Kidney (tissue), 13 donors: ENCODE measurements at regions not wholly inside any gene's neighbourhood (a gene's known extent, or its start where the extent isn't known, plus 50 kb on each side); places are given as distances from the start of the nearest gene placed in this dataset.

Experiments
- DNase-seq, 5 donors: peaks; one replicate each; pipeline ENCODE4 v3.0.0-alpha.2; 2013 to 2020
- FAIRE-seq: peaks from 2 replicates; lab custom pipeline; 2012; peaks lifted over from hg19 to GRCh38; lab: Jason Lieb, UNC
- H3K27ac ChIP-seq, 2 donors: one replicate each; pipeline ENCODE4 v1.7.0; 2013; ENCODE audit warnings: low read depth in 2 of 2, low read length in 2 of 2, inconsistent platforms in 1 of 2
- H3K27me3 ChIP-seq: one replicate; pipeline ENCODE4 v1.7.1; 2013; ENCODE audit warnings: low read length, inconsistent platforms; ENCODE audit not compliant: control insufficient read depth, insufficient read depth
- H3K36me3 ChIP-seq, 3 donors: one replicate each; pipeline versions ENCODE4 v1.7.0 to v1.7.1; 2013; ENCODE audit warnings: low read length in 3 of 3, control low read depth in 1 of 3, inconsistent platforms in 1 of 3; ENCODE audit not compliant: insufficient read depth in 3 of 3, control insufficient read depth in 2 of 3
- H3K4me1 ChIP-seq, 3 donors: one replicate each; pipeline versions ENCODE4 v1.7.0 to v1.7.1; 2013; ENCODE audit warnings: low read length in 3 of 3, inconsistent platforms in 1 of 3, low read depth in 1 of 3; ENCODE audit not compliant: control insufficient read depth in 2 of 3, insufficient read depth in 2 of 3
- H3K4me3 ChIP-seq, 3 donors: one replicate each; pipeline versions ENCODE4 v1.7.0 to v1.8.1; 2013; ENCODE audit warnings: low read length in 3 of 3, control low read depth in 1 of 3, inconsistent platforms in 1 of 3
- H3K9ac ChIP-seq, 3 donors: one replicate each; pipeline versions ENCODE4 v1.7.0 to v1.7.1; 2013; ENCODE audit warnings: low read length in 3 of 3, control low read depth in 1 of 3, inconsistent platforms in 1 of 3
- H3K9me3 ChIP-seq, 3 donors: one replicate each; pipeline versions ENCODE4 v1.7.0 to v1.7.1; 2013; ENCODE audit warnings: low read length in 3 of 3, control low read depth in 1 of 3, inconsistent platforms in 1 of 3; ENCODE audit not compliant: control insufficient read depth in 2 of 3, insufficient read depth in 1 of 3
- CTCF ChIP-seq: IDR thresholded peaks from 3 replicates; pipeline ENCODE4 v1.5.1; 2012; ENCODE audit warnings: mild to moderate bottlenecking, moderate library complexity, borderline replicate concordance; ENCODE audit not compliant: insufficient read depth; ENCODE audit errors: extremely low read depth
- intact Hi-C: fragments of 100-400 bp; cut with DNase I; formaldehyde crosslinking; loops from one replicate; pipeline ENCODE4 v1.11.1; 2022
- donor health status: control.
- donor health status: control.
- donor health status: control.
- donor health status: control.
- donor health status: control.
- donor health status: DM: yes; HTN: yes; CAD: no.
- donor health status: Normal renal cell carcinoma (clear cell type).

- no peak for TF ChIP-seq CTCF
- H3K36me3 ChIP-seq, result no peaks in the 10 kb centered on the region
- no peak overlapping the region for H3K27ac ChIP-seq
- intact Hi-C loops, result no loop called here
- FAIRE-seq, result no peak
- no peaks in the 10 kb centered on the region for H3K9me3 ChIP-seq
- H3K27me3 ChIP-seq, result no peaks in the 10 kb centered on the region
- no peak for DNase-seq
- no peak overlapping the region for H3K4me3 ChIP-seq
- no peak overlapping the region for H3K9ac ChIP-seq
- H3K4me1 ChIP-seq, result no peaks in the 10 kb centered on the region
Measured at GRCh38 chr20:52098186-52098585, 93.4 kb downstream of the ZFP64 start.

DNA sequence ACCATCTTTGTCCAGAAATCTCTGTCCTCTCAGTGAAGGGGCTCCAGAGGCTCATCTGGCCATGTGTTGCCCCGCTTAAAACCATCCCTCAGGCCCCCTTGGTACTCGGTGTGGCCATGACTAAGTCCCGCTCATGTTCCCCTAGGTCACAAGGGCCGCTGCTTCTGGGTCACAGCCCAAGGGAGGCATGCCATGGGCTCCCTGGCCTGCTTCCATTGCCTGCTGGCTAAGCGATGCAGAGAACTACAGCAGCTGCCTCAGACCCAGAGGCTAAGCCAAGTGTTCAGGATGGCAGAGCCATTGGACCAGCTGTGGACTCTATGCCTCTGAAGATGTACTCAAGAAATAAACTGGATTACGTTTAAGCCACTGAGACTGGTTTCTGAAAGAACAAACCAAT, 95.5 kb downstream of the ZFP64 start:
- DNase-seq (no peak), FAIRE-seq (no peak)
- no peaks in the 10 kb centered on the region for H3K9me3 ChIP-seq
- intact Hi-C loops, result no loop called here
- no peaks in the 10 kb centered on the region for H3K4me1 ChIP-seq
- no peak overlapping the region for H3K27ac ChIP-seq
- no peak overlapping the region for H3K4me3 ChIP-seq
- no peak for TF ChIP-seq CTCF
- no peaks in the 10 kb centered on the region for H3K27me3 ChIP-seq
- H3K9ac ChIP-seq, result no peak overlapping the region
- H3K36me3 ChIP-seq, result no peaks in the 10 kb centered on the region

DNA sequence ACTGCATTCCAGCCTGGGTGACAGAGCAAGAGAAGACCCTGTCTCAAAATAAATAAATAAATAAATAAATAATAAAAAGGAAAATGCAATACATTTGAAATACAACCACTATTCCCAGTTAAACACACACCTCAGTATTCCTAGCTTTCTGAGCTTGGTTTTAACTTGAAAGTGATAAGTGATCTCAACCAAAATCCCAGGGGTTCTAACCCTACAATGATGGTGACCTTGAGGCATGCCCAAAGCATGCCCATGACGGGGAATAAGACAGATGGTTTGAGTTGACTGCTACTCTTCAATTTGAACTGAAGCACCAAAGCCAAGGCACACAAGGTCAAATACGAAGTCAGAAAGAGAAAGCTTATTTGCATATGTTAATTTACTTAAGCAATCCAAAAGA, 96.9 kb downstream of the ZFP64 start:
- no peaks in the 10 kb centered on the region for H3K9me3 ChIP-seq
- DNase-seq, result no peak
- FAIRE-seq, result no peak
- no peak overlapping the region for H3K4me3 ChIP-seq
- no peaks in the 10 kb centered on the region for H3K27me3 ChIP-seq
- no peaks in the 10 kb centered on the region for H3K4me1 ChIP-seq
- intact Hi-C loops, result no loop called here
- no peaks in the 10 kb centered on the region for H3K36me3 ChIP-seq
- TF ChIP-seq CTCF, result no peak
- H3K9ac ChIP-seq, result no peak overlapping the region
- H3K27ac ChIP-seq, result no peak overlapping the region

DNA sequence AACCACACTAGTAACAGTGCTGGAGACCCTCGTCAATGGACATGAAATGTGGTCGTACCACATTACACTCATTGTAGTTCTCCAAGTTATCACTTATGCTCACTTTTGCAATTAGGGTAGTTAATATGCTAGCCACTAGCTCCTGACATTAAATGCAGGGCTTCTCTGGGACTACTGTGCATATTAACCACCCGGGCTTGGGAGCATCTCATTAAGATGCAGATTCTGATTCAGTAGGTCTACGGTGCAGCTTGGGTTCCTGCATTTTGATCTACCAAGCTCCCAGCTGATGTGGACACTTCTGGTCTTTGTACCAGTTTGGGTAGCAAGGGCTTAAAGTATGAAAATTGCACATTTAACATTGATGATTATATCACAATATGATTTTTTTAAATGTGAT, 98.0 kb downstream of the ZFP64 start:
- DNase-seq, result no peak
- H3K27ac ChIP-seq, result no peak overlapping the region
- no peaks in the 10 kb centered on the region for H3K4me1 ChIP-seq
- H3K27me3 ChIP-seq, result no peaks in the 10 kb centered on the region
- no peak overlapping the region for H3K4me3 ChIP-seq
- FAIRE-seq, result no peak
- H3K9ac ChIP-seq, result no peak overlapping the region
- intact Hi-C loops, result no loop called here
- H3K36me3 ChIP-seq, result no peaks in the 10 kb centered on the region
- H3K9me3 ChIP-seq, result no peaks in the 10 kb centered on the region
- TF ChIP-seq CTCF, result no peak
